A673 (cell line): ENCODE measurements at regions not wholly inside any gene's neighbourhood (a gene's known extent, or its start where the extent isn't known, plus 50 kb on each side); places are given as distances from the start of the nearest gene placed in this dataset.

Source experiments
- BruUV-seq: library from RNA; stranded (reverse); fragments of 400-500 nt; replicated peaks from 2 replicates; lab custom pipeline; 2021; lab: Mats Ljungman, UMichigan
- CTCF ChIA-PET: fragments of 300-600 bp; sonication (Branson Sonifier 250); formaldehyde crosslinking; loops from one replicate; lab custom pipeline; 2022; ENCODE audit warnings: antibody characterized with exemption; lab: Charles Lee
- POLR2A ChIA-PET: fragments of 300-600 bp; sonication (Branson Sonifier 250); formaldehyde crosslinking; loops from one replicate; lab custom pipeline; 2022; ENCODE audit warnings: antibody characterized with exemption; ENCODE audit not compliant: low non-redundant PET; lab: Charles Lee
- DNase-seq: peaks from one replicate; pipeline ENCODE4 v3.0.0-alpha.2; 2015; ENCODE audit warnings: low spot score
- H3K27ac ChIP-seq: fragments of 200-600 bp; sonication (generic); 2 replicates; pipeline ENCODE4 v1.5.1; 2016; ENCODE audit warnings: mixed run types, low read depth, mild to moderate bottlenecking, mixed read lengths, antibody characterized with exemption, low read length; ENCODE audit not compliant: poor library complexity, severe bottlenecking
- H3K27me3 ChIP-seq: fragments of 200-600 bp; sonication (generic); replicated peaks from 2 replicates; pipeline ENCODE4 v1.6.1; 2017; ENCODE audit warnings: mixed run types, low read depth, mild to moderate bottlenecking, mixed read lengths, antibody characterized with exemption, low read length; ENCODE audit not compliant: insufficient read depth, poor library complexity
- H3K36me3 ChIP-seq: fragments of 200-600 bp; sonication (generic); 2 replicates; pipeline ENCODE4 v1.6.1; 2016; ENCODE audit warnings: mixed run types, mild to moderate bottlenecking, mixed read lengths, antibody characterized with exemption, low read length; ENCODE audit not compliant: insufficient read depth, poor library complexity, severe bottlenecking
- H3K4me1 ChIP-seq: fragments of 200-600 bp; sonication (generic); 2 replicates; pipeline ENCODE4 v1.6.1; 2017; ENCODE audit warnings: mixed run types, mild to moderate bottlenecking, mixed read lengths, antibody characterized with exemption, low read length; ENCODE audit not compliant: insufficient read depth, poor library complexity, severe bottlenecking
- H3K4me3 ChIP-seq: fragments of 200-600 bp; sonication (generic); 2 replicates; pipeline ENCODE4 v1.5.1; 2016; ENCODE audit warnings: low read depth, mixed run types, mild to moderate bottlenecking, mixed read lengths, low read length; ENCODE audit not compliant: poor library complexity, severe bottlenecking
- H3K9me3 ChIP-seq: fragments of 200-600 bp; sonication (generic); 2 replicates; pipeline ENCODE4 v1.6.1; 2016; ENCODE audit warnings: mixed run types, low read depth, mild to moderate bottlenecking, mixed read lengths, antibody characterized with exemption, low read length; ENCODE audit not compliant: poor library complexity, severe bottlenecking
- CTCF ChIP-seq: fragments of 300-800, 200-600 bp; sonication (generic); conservative IDR thresholded peaks from 2 replicates; pipeline ENCODE4 v1.5.1; 2017; ENCODE audit warnings: low read depth, mild to moderate bottlenecking, antibody characterized with exemption, low read length, moderate library complexity, mixed read lengths
- EZH2 ChIP-seq: fragments of 200-600 bp; sonication (generic); IDR thresholded peaks from 2 replicates; pipeline ENCODE4 v1.6.1; 2017; ENCODE audit warnings: borderline replicate concordance, low read depth, mild to moderate bottlenecking, mixed read lengths, antibody characterized with exemption, low read length; ENCODE audit not compliant: poor library complexity, severe bottlenecking
- intact Hi-C: fragments of 100-400 bp; cut with micrococcal nuclease; formaldehyde crosslinking; loops from one replicate; pipeline ENCODE4 v1.10.0; 2022; ENCODE audit not compliant: unreplicated experiment

- Histone ChIP-seq H3K27ac (no peak overlapping the region), H3K4me3 (no peak overlapping the region), H3K27me3 (no peaks in the 10 kb centered on the region), H3K36me3 (no peaks in the 10 kb centered on the region), H3K9me3 (no peaks in the 10 kb centered on the region), H3K4me1 (no peaks in the 10 kb centered on the region)
- DNase-seq = no peak
- no peak for TF ChIP-seq EZH2
- TF ChIP-seq CTCF = no peak
- POLR2A ChIA-PET = no interaction called here
- BruUV-seq = no TSS peak
- CTCF ChIA-PET = no interaction called here
- intact Hi-C loops = no loop called here
Measured at GRCh38 chr2:183404392-183404791, 280.1 kb downstream of the NUP35 start.

- ChIA-PET CTCF (no interaction called here), POLR2A (no interaction called here)
- intact Hi-C loops = no loop called here
- no TSS peak for BruUV-seq
- H3K27me3 ChIP-seq = no peaks in the 10 kb centered on the region
- no peak for TF ChIP-seq CTCF
- TF ChIP-seq EZH2 = no peak
- DNase-seq = no peak
- no peaks in the 10 kb centered on the region for H3K36me3 ChIP-seq
- no peak overlapping the region for H3K27ac ChIP-seq
- no peak overlapping the region for H3K4me3 ChIP-seq
- H3K9me3 ChIP-seq = no peaks in the 10 kb centered on the region
- no peaks in the 10 kb centered on the region for H3K4me1 ChIP-seq
Measured at GRCh38 chr2:183408562-183408961, 284.3 kb downstream of the NUP35 start.

GRCh38 chr2:183409662-183410061, 285.4 kb downstream of the NUP35 start:
- no TSS peak for BruUV-seq
- ChIA-PET POLR2A (no interaction called here), CTCF (no interaction called here)
- Histone ChIP-seq H3K36me3 (no peaks in the 10 kb centered on the region), H3K4me3 (no peak overlapping the region), H3K9me3 (no peaks in the 10 kb centered on the region), H3K4me1 (no peaks in the 10 kb centered on the region), H3K27me3 (no peaks in the 10 kb centered on the region), H3K27ac (no peak overlapping the region)
- no peak for TF ChIP-seq EZH2
- intact Hi-C loops = no loop called here
- no peak for DNase-seq

- H3K4me1 ChIP-seq = no peaks in the 10 kb centered on the region
- no peaks in the 10 kb centered on the region for H3K27me3 ChIP-seq
- BruUV-seq = no TSS peak
- intact Hi-C loops = no loop called here
- no peak overlapping the region for H3K27ac ChIP-seq
- POLR2A ChIA-PET = no interaction called here
- H3K9me3 ChIP-seq = no peaks in the 10 kb centered on the region
- no peaks in the 10 kb centered on the region for H3K36me3 ChIP-seq
- CTCF ChIA-PET = no interaction called here
- DNase-seq = no peak
- TF ChIP-seq CTCF (no peak), EZH2 (no peak)
- H3K4me3 ChIP-seq = no peak overlapping the region
Measured at GRCh38 chr2:183416753-183417152, 292.5 kb downstream of the NUP35 start.
